Mucosa of gallbladder (tissue), 1 donor: ENCODE measurements at regions not wholly inside any gene's neighbourhood (a gene's known extent, or its start where the extent isn't known, plus 50 kb on each side); places are given as distances from the start of the nearest gene placed in this dataset.

Experiments used
- DNase-seq: peaks from one replicate; pipeline ENCODE4 v3.0.0-alpha.2; 2020; ENCODE audit warnings: low spot score
- donor health status: DM: no; HTN: no; CAD: no.

DNA sequence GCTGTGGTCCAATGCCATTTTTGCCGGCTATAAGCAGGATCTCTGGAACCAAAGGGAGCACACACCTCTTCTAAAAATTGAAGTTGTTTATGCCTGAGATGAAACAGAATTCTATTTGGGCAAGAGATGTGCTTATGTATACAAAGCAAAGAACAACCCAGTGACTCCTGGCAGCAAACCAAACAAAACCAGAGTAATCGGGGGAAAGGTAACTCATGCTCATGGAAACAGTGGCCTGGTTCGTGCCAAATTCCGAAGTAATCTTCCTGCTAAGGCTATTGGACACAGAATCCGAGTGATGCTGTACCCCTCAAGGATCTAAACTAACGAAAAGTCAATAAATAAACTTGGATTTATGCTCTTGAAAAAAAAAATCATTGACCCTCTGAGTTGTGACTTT lies 178.7 kb downstream of the CEMIP2 start:
- DNase-seq: no peak

- DNase-seq: no peak
These were observed 180.5 kb downstream of the CEMIP2 start for GRCh38 chr9:71587576-71588362.

- no peak for DNase-seq
These were observed 184.5 kb downstream of the CEMIP2 start for GRCh38 chr9:71583792-71584191.

DNA sequence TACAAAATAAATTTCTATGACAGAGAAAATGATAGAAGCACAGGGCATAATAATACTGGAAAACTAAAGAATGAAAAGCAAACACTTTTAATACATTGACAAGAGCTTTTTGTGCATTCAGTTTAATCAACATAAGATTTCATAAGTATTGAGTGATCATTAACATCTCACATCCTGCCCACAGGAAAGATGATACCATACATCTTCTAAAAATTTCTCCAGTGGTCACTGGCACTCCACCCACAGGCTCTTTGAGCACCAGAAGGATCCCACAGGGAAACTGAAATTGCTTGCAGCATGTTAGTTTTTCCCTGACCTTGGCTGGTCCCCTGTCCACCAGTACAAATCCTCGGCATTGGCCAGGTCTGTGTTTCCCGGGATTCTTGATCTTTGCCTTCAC lies 186.0 kb downstream of the CEMIP2 start:
- DNase-seq: no peak

DNA sequence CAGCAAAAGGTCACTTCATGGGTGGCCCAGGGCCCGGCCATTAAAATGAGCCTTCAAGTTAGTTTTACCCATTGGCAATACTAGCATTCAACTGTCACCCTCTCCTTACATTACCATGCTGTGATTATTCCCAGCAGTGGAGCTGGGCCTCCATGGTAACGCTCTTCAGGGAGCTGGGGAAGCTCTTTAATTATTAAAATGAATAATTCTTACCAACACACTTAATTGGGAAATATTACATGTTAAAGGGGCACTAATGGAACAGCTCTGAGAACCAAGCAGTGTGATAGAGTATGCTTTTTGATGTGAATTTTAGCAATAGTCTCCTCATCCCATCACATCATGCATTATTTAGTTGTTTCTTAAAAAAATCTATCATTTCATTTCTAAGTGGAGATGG lies 187.2 kb downstream of the CEMIP2 start:
- DNase-seq: no peak

GRCh38 chr9:71571186-71571585 lies 197.1 kb downstream of the CEMIP2 start:
- no peak for DNase-seq

- no peak for DNase-seq
These were observed 200.4 kb downstream of the CEMIP2 start for GRCh38 chr9:71567890-71568289.

- no peak for DNase-seq
These were observed 206.2 kb downstream of the CEMIP2 start for GRCh38 chr9:71562140-71562539.

DNA sequence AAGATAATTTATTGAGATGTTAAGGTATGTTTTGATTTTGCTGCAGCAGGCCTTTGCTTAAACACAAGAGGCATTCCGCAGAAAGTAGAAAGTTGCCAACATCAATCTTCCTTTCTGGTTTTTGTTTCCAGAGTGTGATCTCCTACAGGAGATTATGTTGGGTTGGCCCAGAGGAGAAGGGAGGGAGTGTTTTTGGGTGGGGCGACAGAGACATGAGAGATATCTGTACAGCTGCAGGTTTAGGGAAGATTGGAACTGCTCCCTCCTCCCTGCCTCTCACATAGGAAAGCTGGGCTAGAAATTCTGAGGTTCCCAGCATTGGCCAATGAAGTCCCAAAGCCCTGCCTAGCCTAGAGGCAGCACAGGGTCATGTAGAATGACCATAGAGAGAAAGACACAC lies 211.0 kb downstream of the CEMIP2 start:
- DNase-seq: no peak

GRCh38 chr9:71552480-71552879 lies 215.8 kb downstream of the CEMIP2 start:
- no peak for DNase-seq

DNA sequence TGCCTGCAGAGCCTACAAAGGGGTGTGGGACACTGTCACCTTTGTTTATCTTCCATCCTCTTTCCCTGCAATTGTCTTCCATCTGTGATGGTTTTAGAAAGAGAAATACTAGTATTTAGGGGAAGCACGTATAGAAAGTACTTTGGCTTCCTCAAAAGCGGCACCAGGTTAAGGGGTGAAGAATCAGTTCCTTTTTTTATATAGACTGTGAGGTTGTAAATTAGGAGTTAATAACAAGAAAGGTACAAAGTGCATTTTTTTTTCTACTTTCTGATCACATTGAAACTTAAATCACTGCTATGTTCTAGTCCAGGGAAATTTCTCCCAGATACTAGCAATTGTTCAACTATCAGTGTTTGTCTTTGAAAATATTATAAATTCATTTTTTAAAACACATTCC lies 219.3 kb downstream of the CEMIP2 start:
- DNase-seq: no peak

GRCh38 chr9:71544464-71544863 lies 223.8 kb downstream of the CEMIP2 start:
- DNase-seq: no peak

DNA sequence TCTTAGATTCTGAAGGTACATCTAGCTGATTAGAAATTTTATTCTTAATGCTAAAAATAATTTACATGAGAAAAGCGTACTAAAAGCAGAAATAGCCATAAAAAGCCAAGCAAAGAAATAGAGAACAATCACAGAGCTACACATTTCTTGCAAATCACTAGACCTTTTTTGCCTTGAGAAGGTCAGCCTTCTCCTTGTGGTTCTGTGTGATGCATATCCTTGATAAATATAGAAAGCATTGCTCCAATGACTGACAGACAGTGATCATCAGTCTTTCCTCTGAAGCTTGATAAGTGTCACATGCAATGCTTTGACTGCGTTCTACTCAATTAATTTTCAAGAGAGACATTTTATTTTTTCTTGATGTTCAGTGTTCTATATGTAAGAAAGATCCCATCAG lies 226.9 kb downstream of the CEMIP2 start:
- DNase-seq: no peak

DNA sequence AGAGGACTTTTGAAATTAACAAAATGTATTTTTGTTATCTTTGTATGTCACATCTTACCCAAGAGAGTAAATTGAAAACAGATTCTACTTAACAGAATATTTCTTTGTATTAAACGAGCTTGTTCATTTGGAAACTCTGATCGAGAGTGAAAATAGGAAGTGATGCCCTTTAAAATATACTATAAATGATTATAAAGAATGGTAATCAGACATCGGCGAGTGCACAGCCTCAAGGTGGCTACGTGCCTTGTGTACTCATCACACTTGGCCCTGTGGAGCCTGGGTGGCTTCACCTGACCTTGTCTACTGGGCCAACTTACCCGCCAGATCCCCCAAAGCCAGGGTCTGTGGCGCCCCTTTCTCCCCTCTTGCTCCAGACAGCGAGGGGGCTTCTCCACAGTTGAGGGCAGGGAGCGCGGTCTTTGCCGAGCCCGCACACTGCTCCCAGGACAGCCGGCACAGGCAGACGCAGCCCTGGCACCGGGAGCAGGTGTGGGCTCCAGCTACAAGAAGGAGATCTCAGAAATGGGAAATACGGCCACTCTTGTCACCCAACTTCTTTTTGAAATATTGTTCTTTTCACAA lies 243.2 kb downstream of the CEMIP2 start:
- no peak for DNase-seq

GRCh38 chr9:71524516-71524915 lies 243.8 kb downstream of the CEMIP2 start:
- no peak for DNase-seq

GRCh38 chr9:71521132-71521531 lies 247.2 kb downstream of the CEMIP2 start:
- DNase-seq: no peak

DNA sequence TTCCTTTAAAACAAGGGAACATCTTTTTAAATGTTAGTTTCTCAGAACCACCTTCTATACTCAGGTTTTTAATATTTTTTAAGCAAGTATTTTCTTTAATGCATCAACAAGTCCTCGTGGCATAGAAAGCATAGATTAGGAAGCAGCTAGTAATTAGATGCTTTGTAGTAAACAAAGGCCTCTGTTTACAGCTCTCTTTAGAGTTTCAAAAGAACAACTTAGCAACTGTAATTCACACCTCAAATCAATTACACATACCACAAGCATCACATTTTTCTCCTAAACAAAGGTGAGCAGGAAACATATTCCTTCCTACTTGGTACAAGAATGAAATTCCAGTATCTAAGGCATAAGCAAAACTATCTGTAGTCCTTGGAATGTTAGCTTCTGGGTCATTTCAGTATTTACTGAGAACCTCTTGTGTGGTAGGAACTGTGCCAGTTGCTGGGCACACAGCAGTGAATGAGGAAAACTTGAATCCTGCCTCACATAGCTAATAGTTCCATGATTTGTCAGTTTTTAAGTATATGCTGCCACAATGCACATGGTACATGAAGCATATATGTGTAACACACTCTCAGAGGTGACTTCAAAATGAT lies 249.1 kb downstream of the CEMIP2 start:
- DNase-seq: no peak

DNA sequence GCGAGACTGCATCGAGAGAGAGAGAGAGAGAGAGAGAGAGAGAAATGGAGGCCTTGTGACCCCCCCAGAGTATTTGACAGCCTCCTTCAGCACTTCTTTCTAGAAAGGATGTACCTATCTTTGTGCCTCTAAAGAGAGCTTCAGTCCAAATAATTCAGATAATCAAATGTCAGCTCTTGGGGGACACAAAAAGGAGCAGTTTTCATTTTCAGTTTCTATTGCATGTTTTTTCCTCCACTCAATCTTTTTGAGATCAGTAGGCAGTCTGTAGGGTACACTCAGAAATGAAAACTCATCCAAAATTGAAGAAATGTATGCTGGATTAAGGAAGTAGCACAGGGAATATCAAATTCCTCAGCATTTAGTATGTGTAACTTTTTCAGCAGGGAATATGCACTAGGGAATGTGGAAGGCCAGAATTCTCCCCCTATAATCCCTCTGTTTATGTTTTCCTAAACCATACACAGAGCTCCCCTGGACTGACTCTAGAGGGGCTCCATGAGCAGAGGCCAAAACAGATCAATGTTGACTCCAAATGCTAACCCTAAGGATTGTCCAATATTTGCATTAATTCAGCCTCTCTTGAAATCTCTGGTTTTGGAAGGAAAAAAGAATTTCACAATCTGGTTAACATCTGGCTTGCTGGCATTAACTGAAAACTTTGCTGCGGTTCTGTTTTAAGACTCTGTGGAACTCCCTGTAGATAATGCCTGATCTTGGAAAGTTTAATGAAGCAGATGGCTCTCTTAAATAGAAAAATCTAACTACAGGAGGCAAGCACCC lies 250.1 kb downstream of the CEMIP2 start:
- DNase-seq: no peak

- no peak for DNase-seq
These were observed 252.7 kb downstream of the CEMIP2 start for GRCh38 chr9:71515626-71516025.

DNA sequence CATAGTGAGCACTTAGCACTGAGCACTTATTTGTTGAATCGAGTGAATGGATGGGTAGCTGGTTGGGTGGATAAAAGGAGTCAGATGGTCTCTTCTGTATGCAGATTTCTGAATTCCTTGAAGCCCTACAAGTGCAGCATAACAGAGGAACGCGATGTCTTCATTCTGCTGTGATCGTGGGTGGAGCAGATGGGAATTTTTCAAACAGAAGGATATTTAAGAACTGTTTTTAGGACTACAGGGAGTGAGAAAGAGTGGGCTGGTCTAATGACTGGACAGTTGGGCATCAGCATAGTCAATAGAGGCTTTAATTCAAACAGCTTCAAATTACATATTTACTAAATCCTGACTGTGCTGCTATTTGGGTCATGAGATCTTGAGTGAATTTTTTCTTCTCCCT lies 253.2 kb downstream of the CEMIP2 start:
- DNase-seq: no peak

- DNase-seq: no peak
These were observed 253.9 kb downstream of the CEMIP2 start for GRCh38 chr9:71514344-71514975.

GRCh38 chr9:71509054-71509453 lies 259.3 kb downstream of the CEMIP2 start:
- DNase-seq: no peak
